ENCODE measurements at regions not wholly inside any gene's neighbourhood (a gene's known extent, or its start where the extent isn't known, plus 50 kb on each side); places are given as distances from the start of the nearest gene placed in this dataset.
"Not testable (repeated sequence)": the region's sequence is repeated elsewhere in the genome, so short reads cannot be mapped to it uniquely, and the experiment has no call there.

GRCh38 chr12:95384785-95385184 is 89.2 kb upstream of the METAP2 start:
- no peak for DNase-seq (ENCODE audit: extremely low read depth, low read depth)
- TF ChIP-seq CTCF (IDR thresholded peaks at IDR 0.05; ENCODE audit: low read depth, low read length), result no peak

GRCh38 chr12:95385246-95386035 is 88.5 kb upstream of the METAP2 start:
- DNase-seq (ENCODE audit: extremely low read depth, low read depth), result peak; percentile 72
- no peak for TF ChIP-seq CTCF (IDR thresholded peaks at IDR 0.05; ENCODE audit: low read depth, low read length)

- DNase-seq (ENCODE audit: extremely low read depth, low read depth), result no peak
- no peak for TF ChIP-seq CTCF (IDR thresholded peaks at IDR 0.05; ENCODE audit: low read depth, low read length)
These were observed 87.9 kb upstream of the METAP2 start for GRCh38 chr12:95386051-95386450.

- DNase-seq (ENCODE audit: extremely low read depth, low read depth), result not testable (repeated sequence)
These were observed 85.7 kb upstream of the METAP2 start for GRCh38 chr12:95388260-95388659.

- DNase-seq (ENCODE audit: extremely low read depth, low read depth), result no peak
- TF ChIP-seq CTCF (IDR thresholded peaks at IDR 0.05; ENCODE audit: low read depth, low read length), result no peak
These were observed 83.8 kb upstream of the METAP2 start for GRCh38 chr12:95390192-95390591.

GRCh38 chr12:95390932-95391331 is 83.0 kb upstream of the METAP2 start:
- DNase-seq (ENCODE audit: extremely low read depth, low read depth), result no peak
- no peak for TF ChIP-seq CTCF (IDR thresholded peaks at IDR 0.05; ENCODE audit: low read depth, low read length)

DNA sequence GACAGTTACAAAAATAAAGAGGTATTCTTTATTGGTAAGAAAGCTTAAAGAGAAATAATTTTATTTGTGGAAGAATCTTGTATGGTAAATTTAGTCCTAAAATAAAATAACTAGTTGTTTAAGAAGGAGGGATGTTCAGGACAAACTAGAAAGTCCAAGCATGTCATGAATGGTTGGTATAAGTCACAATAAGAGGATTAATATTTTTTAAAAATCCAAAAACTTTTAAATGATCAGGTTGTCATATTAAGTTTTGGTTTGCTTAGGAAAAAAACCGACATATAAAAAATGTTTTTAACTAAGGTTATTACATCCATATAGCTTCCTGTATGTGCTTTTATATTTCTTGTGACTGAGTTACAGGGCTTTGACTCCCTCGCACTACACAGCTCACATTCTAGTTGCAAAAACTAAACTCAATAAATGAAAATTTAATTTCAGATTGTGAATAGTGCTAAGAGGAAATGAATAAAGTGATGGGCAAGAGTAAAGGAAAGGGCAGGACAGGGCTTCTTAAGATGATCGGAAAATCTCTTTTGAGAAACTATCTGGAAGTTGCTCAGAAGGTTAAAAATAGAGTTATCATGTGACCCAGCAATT is 80.7 kb upstream of the METAP2 start:
- no peak for DNase-seq (ENCODE audit: extremely low read depth, low read depth)
- no peak for TF ChIP-seq CTCF (IDR thresholded peaks at IDR 0.05; ENCODE audit: low read depth, low read length)
